Liver (tissue), 3 donors: ENCODE measurements at regions not wholly inside any gene's neighbourhood (a gene's known extent, or its start where the extent isn't known, plus 50 kb on each side); places are given as distances from the start of the nearest gene placed in this dataset.

Experiments used
- GABPA ChIP-seq, 2 donors: IDR thresholded peaks in 1 of 2; conservative IDR thresholded peaks in 1 of 2; 2 replicates each; pipeline ENCODE4 v1.6.1; 2016; ENCODE audit warnings: antibody characterized with exemption in 2 of 2, mild to moderate bottlenecking in 1 of 2, moderate library complexity in 1 of 2
- TF ChIP-seq, protein P1 (sequence below): fragments of 150-350 bp; IDR thresholded peaks from 2 replicates; pipeline ENCODE4 v1.5.1; 2017; ENCODE audit warnings: improper control_type of control experiment, low read depth, low read length; ENCODE audit not compliant: missing input control
- donor health status: healthy.
- donor health status: healthy.

DNA sequence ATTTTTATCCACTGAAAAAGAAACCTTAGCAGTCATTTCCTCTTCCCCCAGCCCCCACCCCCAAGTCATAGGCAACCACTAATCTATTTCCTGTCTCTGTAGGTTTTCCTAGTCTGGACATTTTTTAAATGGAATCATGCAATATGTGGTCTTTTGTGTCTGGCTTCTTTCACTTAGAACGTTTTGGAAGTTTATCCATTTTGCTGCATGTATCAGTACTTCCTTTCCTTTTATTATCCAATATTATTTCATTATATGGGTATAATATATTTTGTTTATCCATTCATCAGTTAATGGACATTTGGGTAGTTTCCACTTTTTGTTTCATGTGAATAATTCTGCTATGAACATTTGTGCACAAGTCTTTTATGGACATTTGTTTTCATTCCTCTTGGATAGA, 99.3 kb upstream of the BMP5 start:
- TF ChIP-seq, protein P1, sequence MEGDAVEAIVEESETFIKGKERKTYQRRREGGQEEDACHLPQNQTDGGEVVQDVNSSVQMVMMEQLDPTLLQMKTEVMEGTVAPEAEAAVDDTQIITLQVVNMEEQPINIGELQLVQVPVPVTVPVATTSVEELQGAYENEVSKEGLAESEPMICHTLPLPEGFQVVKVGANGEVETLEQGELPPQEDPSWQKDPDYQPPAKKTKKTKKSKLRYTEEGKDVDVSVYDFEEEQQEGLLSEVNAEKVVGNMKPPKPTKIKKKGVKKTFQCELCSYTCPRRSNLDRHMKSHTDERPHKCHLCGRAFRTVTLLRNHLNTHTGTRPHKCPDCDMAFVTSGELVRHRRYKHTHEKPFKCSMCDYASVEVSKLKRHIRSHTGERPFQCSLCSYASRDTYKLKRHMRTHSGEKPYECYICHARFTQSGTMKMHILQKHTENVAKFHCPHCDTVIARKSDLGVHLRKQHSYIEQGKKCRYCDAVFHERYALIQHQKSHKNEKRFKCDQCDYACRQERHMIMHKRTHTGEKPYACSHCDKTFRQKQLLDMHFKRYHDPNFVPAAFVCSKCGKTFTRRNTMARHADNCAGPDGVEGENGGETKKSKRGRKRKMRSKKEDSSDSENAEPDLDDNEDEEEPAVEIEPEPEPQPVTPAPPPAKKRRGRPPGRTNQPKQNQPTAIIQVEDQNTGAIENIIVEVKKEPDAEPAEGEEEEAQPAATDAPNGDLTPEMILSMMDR, result no peak
- no peak for TF ChIP-seq GABPA (IDR thresholded peaks at IDR 0.05 in 1 of 2, conservative IDR thresholded peaks at IDR 0.05 in 1 of 2)
